H7 (cell line): ENCODE measurements at regions not wholly inside any gene's neighbourhood (a gene's known extent, or its start where the extent isn't known, plus 50 kb on each side); places are given as distances from the start of the nearest gene placed in this dataset.

ENCODE experiments used
- DNase-seq: peaks from one replicate; pipeline ENCODE4 v3.0.0; 2012
- H3K27me3 ChIP-seq: 2 replicates; pipeline ENCODE4 v1.6.0; 2011; ENCODE audit warnings: mild to moderate bottlenecking, low read length; ENCODE audit not compliant: control insufficient read depth, insufficient read depth
- H3K36me3 ChIP-seq: replicated peaks from 2 replicates; pipeline ENCODE4 v1.5.1; 2011; ENCODE audit warnings: low read length; ENCODE audit not compliant: control insufficient read depth, insufficient read depth
- H3K4me3 ChIP-seq: 2 replicates; pipeline ENCODE4 v1.5.1; 2011; ENCODE audit warnings: low read depth, mild to moderate bottlenecking, control low read depth, low read length, moderate library complexity; ENCODE audit not compliant: insufficient read depth

DNA sequence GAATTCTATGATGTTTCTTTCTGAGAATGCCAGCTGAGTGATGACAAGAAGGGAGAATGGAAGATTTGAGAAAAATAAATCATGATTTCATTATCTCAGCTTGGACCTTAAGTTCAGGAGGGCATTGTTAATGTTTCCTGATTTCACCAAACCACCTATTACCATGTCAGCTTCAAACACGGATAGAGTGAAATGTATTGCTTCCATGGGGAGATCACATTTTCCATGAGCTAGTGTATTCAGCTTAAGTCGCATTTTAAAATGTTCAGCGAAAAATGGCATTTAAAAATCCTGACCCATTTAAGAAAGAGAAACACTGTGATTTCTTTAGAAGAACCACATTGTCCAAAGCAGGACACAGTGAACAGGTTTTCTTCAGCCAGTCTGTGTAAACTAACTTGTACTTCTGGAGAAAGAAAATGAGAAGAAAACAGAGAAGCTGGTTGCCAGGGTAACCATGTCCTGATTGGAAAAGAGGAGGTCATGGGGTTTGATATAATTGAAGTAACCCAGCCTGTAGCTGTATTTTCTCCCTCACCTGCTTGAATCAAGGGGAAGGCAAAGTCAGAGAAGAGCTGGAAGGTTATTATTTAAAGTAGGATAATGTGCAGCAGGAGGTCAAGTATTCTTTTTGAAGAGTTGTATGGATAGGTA is 684.1 kb upstream of the NRSN1 start:
- Histone ChIP-seq H3K4me3 (no peak overlapping the region), H3K27me3 (no peaks in the 10 kb centered on the region), H3K36me3 (no peaks in the 10 kb centered on the region)
- no peak for DNase-seq

DNA sequence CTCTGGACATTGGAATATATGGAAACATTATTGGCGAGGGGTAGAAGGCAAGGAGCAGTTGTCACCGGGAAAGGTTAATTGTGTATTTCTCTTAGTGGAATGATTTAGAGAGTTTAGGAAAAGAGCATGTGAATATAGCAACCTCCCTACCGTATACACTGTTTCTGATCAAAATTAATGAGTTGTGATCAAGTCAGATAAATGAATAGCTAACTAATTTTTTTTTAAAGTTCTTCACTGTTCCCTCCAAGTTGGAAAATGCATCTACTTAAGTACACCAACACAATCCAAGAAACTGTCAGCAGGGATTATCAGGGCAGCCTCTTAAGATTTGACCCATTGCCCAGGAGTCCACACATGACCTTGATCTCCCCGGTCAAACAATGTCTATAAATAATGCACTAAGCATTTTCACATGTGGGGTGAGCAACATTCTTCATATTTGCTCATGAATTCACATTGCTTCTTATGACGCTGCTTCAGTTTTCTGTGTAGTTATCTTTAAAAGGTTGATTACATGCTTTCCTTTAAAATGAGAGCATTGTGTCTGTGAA is 680.8 kb upstream of the NRSN1 start:
- no peaks in the 10 kb centered on the region for H3K36me3 ChIP-seq
- no peaks in the 10 kb centered on the region for H3K27me3 ChIP-seq
- DNase-seq = no peak

GRCh38 chr6:23446469-23446967 is 679.5 kb upstream of the NRSN1 start:
- H3K27me3 ChIP-seq = no peaks in the 10 kb centered on the region
- H3K4me3 ChIP-seq = no peak overlapping the region
- no peaks in the 10 kb centered on the region for H3K36me3 ChIP-seq
- peak; percentile 13 for DNase-seq

More for the DNA sequence above, 680.8 kb upstream of the NRSN1 start:
- no peak overlapping the region for H3K4me3 ChIP-seq

GRCh38 chr6:23447731-23448130 is 678.3 kb upstream of the NRSN1 start:
- H3K4me3 ChIP-seq = no peak overlapping the region
- DNase-seq = no peak
- no peaks in the 10 kb centered on the region for H3K36me3 ChIP-seq
- H3K27me3 ChIP-seq = no peaks in the 10 kb centered on the region

GRCh38 chr6:23448281-23448680 is 677.7 kb upstream of the NRSN1 start:
- H3K4me3 ChIP-seq = no peak overlapping the region
- H3K27me3 ChIP-seq = no peaks in the 10 kb centered on the region
- H3K36me3 ChIP-seq = no peaks in the 10 kb centered on the region
- DNase-seq = no peak

DNA sequence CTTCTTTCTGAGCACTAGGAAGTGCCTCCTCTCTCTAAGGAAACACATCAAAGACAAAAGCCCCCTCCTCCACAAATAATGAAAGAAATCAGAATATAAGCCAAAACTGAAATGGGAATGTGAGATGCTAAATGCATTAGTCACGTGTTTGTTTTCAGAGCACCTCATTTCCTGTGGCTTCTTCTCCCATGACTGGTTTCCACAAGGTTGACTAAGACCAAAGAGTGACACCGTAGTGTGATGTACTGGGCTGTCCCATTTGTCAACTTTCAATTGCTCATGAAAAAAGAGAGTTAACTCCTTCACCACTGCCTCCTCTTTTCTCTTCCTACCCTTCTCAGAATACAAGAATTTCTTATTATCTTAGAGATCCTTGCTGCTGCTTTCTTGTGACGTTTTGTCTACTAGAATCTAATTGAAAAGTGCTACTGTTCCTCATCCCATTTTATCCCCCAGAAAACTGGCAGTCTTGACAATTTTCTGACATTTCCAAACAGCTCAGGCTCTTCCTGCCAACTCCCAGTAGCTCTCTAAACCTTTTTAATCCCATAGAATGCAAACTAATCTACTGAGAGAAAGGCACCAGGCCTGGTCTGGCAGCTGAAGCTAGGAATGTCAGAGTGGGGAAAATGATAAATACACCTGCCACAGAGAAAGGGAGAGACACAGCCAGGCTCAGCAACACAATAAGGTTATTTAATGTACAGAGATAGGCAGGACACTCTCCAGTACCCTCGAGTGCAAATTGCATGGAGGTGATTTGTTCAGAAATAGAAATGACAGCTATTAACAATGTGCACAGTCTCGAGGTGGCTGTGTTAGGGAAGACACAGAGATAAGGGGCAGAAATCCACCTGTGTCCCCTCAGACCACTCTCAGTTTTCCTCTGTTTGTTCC is 671.7 kb upstream of the NRSN1 start:
- H3K4me3 ChIP-seq = no peak overlapping the region
- H3K27me3 ChIP-seq = no peaks in the 10 kb centered on the region
- DNase-seq = no peak
- H3K36me3 ChIP-seq = no peaks in the 10 kb centered on the region

DNA sequence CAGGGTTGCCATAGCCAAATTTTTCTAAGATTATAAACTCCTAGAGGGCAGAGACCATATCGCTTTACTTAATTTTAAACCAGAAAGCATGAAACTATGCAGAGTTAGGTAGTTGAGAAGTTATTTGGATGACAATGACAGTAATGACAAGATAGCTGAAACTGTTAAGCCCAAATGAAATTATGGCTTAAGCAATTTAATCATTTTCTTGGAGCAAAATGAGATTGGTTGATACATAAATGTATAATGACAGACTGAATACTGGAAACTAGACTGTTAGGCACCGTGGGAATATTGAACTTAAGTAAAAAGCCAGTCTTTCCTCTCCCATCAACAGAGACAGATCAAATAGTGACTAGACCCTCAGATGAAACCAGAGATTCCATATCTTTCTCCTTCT is 670.3 kb upstream of the NRSN1 start:
- Histone ChIP-seq H3K4me3 (no peak overlapping the region), H3K27me3 (no peaks in the 10 kb centered on the region), H3K36me3 (no peaks in the 10 kb centered on the region)
- no peak for DNase-seq

DNA sequence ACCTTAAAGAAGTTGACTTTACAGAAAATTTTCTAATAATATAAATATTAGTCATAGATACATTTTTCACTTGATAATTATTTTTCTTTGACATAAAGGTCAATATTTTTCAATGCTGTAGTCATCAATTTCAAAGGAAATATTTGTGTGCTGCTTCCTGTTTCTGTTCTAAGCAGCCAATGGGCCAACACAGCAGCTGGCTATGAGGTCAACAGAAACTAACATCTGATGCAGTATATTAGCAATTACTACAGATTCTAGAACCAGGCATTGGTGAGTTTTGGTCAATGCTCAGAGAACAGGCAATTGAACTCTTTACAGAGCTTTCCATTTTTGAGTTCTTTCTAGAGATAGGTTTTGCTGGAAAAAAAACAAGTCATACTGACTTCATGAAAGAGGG is 669.6 kb upstream of the NRSN1 start:
- DNase-seq = no peak
- no peaks in the 10 kb centered on the region for H3K36me3 ChIP-seq
- no peaks in the 10 kb centered on the region for H3K27me3 ChIP-seq
- H3K4me3 ChIP-seq = no peak overlapping the region

DNA sequence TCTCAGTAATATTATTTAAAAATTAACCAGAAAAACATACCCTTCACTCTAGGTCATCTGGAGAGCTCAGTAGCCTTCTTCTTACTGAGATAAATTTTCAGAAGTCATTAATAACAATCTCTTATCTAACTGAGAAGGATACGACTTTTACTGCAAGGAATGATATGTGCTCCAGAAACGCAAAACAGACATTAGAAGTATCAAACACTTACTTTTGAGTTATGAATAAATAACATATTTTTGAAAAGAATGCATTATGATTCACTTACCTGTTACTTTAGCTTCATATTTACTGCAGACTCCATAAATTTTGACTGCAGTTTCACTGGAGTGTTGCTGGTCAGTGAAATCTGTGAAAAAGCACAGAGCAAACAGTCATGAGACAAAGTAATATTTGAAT is 668.7 kb upstream of the NRSN1 start:
- no peaks in the 10 kb centered on the region for H3K27me3 ChIP-seq
- H3K36me3 ChIP-seq = no peaks in the 10 kb centered on the region
- DNase-seq = no peak
- H3K4me3 ChIP-seq = no peak overlapping the region

DNA sequence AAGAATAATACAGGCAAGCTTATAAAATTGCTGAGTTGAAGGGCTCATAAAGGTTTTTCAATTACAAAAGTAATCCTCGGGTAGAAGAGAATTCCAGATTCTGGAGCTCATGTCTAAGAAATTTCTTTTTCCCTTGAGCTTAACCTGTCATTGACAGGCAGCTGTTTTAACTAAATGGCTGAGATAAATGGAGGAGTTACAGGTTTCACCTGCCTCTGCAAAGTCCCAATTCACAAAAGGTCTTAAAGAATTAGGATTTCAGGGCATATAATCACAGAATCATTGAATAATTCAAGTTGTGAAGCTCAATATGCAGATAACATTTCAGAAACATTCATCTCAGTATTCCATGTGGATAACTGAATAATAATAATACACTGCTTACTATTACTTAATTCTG is 660.1 kb upstream of the NRSN1 start:
- DNase-seq = no peak
- H3K4me3 ChIP-seq = no peak overlapping the region
- no peaks in the 10 kb centered on the region for H3K36me3 ChIP-seq
- H3K27me3 ChIP-seq = no peaks in the 10 kb centered on the region

DNA sequence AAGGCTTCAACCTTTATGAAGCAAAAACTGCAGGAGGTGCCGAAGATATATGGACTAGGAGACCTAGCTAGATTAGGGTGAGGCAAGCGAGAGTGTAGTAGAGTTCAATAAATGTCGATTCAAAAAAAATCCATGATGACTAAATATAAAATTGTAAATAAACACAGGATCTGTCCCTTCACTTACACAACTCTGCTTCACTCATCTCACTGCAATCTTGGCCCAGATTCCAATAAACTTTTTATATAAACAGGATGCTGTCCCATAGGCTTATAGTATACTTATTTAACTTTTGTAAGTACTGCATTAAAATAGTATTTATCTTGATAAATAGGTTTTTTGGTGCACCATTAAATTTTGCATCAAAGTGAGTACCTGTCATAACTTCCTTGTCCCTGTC is 648.4 kb upstream of the NRSN1 start:
- Histone ChIP-seq H3K4me3 (no peak overlapping the region), H3K36me3 (no peaks in the 10 kb centered on the region), H3K27me3 (no peaks in the 10 kb centered on the region)
- DNase-seq = no peak

DNA sequence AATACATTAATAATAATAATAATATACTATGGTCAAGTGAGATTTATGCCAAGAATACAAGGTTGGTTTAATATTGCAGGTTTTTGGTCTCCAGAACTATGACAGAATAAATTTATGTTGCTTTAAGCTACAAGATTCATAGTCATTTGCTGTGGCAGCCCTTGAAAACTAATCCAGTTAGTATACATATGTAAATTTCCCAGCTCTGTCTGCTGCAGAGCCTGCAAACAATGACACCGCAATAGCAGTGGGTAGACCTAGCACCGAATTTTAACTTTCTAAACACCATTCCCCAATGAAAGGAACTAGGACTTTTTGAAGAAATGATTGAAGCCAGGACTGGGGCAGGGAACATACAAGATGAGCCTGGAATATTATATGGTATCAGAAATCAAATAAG is 647.7 kb upstream of the NRSN1 start:
- H3K36me3 ChIP-seq = no peaks in the 10 kb centered on the region
- H3K4me3 ChIP-seq = no peak overlapping the region
- peak; percentile 10 for DNase-seq
- no peaks in the 10 kb centered on the region for H3K27me3 ChIP-seq

DNA sequence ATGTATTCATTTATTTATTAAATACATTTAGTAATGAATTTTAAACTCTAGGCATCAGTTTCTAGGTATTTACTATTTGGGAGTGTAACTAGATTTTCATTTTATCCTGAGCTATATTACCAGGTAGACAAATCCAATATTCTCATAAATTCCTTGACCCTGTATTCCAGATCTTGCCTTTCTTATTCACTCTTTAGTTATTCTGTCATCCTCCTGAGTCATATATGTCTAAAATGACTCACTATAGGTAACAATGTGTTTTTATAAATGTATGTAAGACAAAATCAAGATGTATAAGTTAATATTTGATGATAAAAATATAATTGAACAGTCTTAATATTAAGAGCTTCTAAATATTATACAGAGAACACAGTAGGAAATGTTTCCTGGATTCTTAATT is 642.1 kb upstream of the NRSN1 start:
- H3K27me3 ChIP-seq = no peaks in the 10 kb centered on the region
- DNase-seq = no peak
- no peaks in the 10 kb centered on the region for H3K36me3 ChIP-seq
- no peak overlapping the region for H3K4me3 ChIP-seq

DNA sequence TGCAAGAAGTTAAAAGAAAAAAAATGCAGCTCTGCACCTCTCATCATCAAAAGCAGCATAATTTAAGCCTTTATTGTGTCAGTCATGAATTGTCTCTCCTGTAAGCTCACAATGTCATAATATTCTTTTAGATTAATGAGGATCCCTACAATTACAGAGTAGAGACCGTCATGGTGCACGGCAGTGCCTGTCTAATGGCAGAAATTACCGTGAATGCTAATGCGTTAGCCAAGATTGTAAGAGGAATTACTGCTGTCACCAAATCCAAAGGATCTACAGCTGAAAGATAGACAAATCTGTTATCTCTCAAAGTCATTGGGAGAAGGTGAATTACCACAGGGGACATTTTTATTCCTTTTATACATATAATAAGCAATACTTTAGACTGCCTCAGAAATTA is 631.6 kb upstream of the NRSN1 start:
- Histone ChIP-seq H3K36me3 (no peaks in the 10 kb centered on the region), H3K4me3 (no peak overlapping the region), H3K27me3 (no peaks in the 10 kb centered on the region)
- no peak for DNase-seq

- Histone ChIP-seq H3K36me3 (no peaks in the 10 kb centered on the region), H3K4me3 (no peak overlapping the region), H3K27me3 (no peaks in the 10 kb centered on the region)
- no peak for DNase-seq
Measured at GRCh38 chr6:23498013-23498412, 628.0 kb upstream of the NRSN1 start.
